ENCODE measurements at regions not wholly inside any gene's neighbourhood (a gene's known extent, or its start where the extent isn't known, plus 50 kb on each side); places are given as distances from the start of the nearest gene placed in this dataset.

GRCh38 chr13:85653681-85654080, 145.5 kb downstream of the SLITRK6 start:
- FAIRE-seq: no peak
- DNase-seq (ENCODE audit: insufficient read length, low spot score): no peak
- TF ChIP-seq PAX5 (IDR thresholded peaks at IDR 0.05; ENCODE audit: insufficient read depth, low read length, severe bottlenecking): no peak
- TF ChIP-seq SPI1 (IDR thresholded peaks at IDR 0.05; ENCODE audit: low read depth, low read length): no peak

GRCh38 chr13:85652491-85652890, 146.7 kb downstream of the SLITRK6 start:
- FAIRE-seq: no peak

GRCh38 chr13:85651440-85651839, 147.8 kb downstream of the SLITRK6 start:
- DNase-seq (ENCODE audit: insufficient read length, low spot score): no peak
- TF ChIP-seq TAF1 (IDR thresholded peaks at IDR 0.05; ENCODE audit: low read depth, low read length) (no peak), SPI1 (IDR thresholded peaks at IDR 0.05; ENCODE audit: low read depth, low read length) (no peak), POLR2AphosphoS5 (IDR thresholded peaks at IDR 0.05; ENCODE audit: low read depth, low read length) (no peak), PAX5 (IDR thresholded peaks at IDR 0.05; ENCODE audit: insufficient read depth, low read length, severe bottlenecking) (no peak), POLR2A (IDR thresholded peaks at IDR 0.05; ENCODE audit: low read depth, low read length) (no peak), POU2F2 (IDR thresholded peaks at IDR 0.05; ENCODE audit: low read depth, low read length) (no peak)
- FAIRE-seq: no peak

More at GRCh38 chr13:85652491-85652890, 146.7 kb downstream of the SLITRK6 start:
- no peak for DNase-seq (ENCODE audit: insufficient read length, low spot score)
- TF ChIP-seq PAX5 (IDR thresholded peaks at IDR 0.05; ENCODE audit: insufficient read depth, low read length, severe bottlenecking): no peak
- no peak for TF ChIP-seq POLR2AphosphoS5 (IDR thresholded peaks at IDR 0.05; ENCODE audit: low read depth, low read length)
- no peak for TF ChIP-seq POU2F2 (IDR thresholded peaks at IDR 0.05; ENCODE audit: low read depth, low read length)

- no peak for TF ChIP-seq TAF1 (IDR thresholded peaks at IDR 0.05; ENCODE audit: low read depth, low read length)
- no peak for TF ChIP-seq POU2F2 (IDR thresholded peaks at IDR 0.05; ENCODE audit: low read depth, low read length)
- FAIRE-seq (no peak), DNase-seq (ENCODE audit: insufficient read length, low spot score) (no peak)
These were observed 148.6 kb downstream of the SLITRK6 start for GRCh38 chr13:85650613-85651012.

GRCh38 chr13:85640727-85641126, 158.5 kb downstream of the SLITRK6 start:
- no peak for TF ChIP-seq POLR2A (IDR thresholded peaks at IDR 0.05; ENCODE audit: low read depth, low read length)
- TF ChIP-seq SPI1 (IDR thresholded peaks at IDR 0.05; ENCODE audit: low read depth, low read length): no peak
- no peak for TF ChIP-seq TAF1 (IDR thresholded peaks at IDR 0.05; ENCODE audit: low read depth, low read length)
- TF ChIP-seq POLR2AphosphoS5 (IDR thresholded peaks at IDR 0.05; ENCODE audit: low read depth, low read length): no peak
- TF ChIP-seq POU2F2 (IDR thresholded peaks at IDR 0.05; ENCODE audit: low read depth, low read length): no peak
- TF ChIP-seq PAX5 (IDR thresholded peaks at IDR 0.05; ENCODE audit: insufficient read depth, low read length, severe bottlenecking): no peak
- no peak for DNase-seq (ENCODE audit: insufficient read length, low spot score)
- no peak for FAIRE-seq

GRCh38 chr13:85638815-85639393, 160.3 kb downstream of the SLITRK6 start:
- TF ChIP-seq POLR2A (IDR thresholded peaks at IDR 0.05; ENCODE audit: low read depth, low read length): no peak
- no peak for TF ChIP-seq PAX5 (IDR thresholded peaks at IDR 0.05; ENCODE audit: insufficient read depth, low read length, severe bottlenecking)
- TF ChIP-seq POLR2AphosphoS5 (IDR thresholded peaks at IDR 0.05; ENCODE audit: low read depth, low read length): no peak
- no peak for TF ChIP-seq SPI1 (IDR thresholded peaks at IDR 0.05; ENCODE audit: low read depth, low read length)
- TF ChIP-seq TAF1 (IDR thresholded peaks at IDR 0.05; ENCODE audit: low read depth, low read length): no peak
- TF ChIP-seq POU2F2 (IDR thresholded peaks at IDR 0.05; ENCODE audit: low read depth, low read length): no peak
- DNase-seq (ENCODE audit: insufficient read length, low spot score) (no peak), FAIRE-seq (no peak)

GRCh38 chr13:85638265-85638664, 161.0 kb downstream of the SLITRK6 start:
- DNase-seq (ENCODE audit: insufficient read length, low spot score) (no peak), FAIRE-seq (no peak)
- TF ChIP-seq POLR2A (IDR thresholded peaks at IDR 0.05; ENCODE audit: low read depth, low read length) (no peak), PAX5 (IDR thresholded peaks at IDR 0.05; ENCODE audit: insufficient read depth, low read length, severe bottlenecking) (no peak), TAF1 (IDR thresholded peaks at IDR 0.05; ENCODE audit: low read depth, low read length) (no peak), POU2F2 (IDR thresholded peaks at IDR 0.05; ENCODE audit: low read depth, low read length) (no peak), POLR2AphosphoS5 (IDR thresholded peaks at IDR 0.05; ENCODE audit: low read depth, low read length) (no peak), SPI1 (IDR thresholded peaks at IDR 0.05; ENCODE audit: low read depth, low read length) (no peak)

GRCh38 chr13:85632526-85633195, 166.6 kb downstream of the SLITRK6 start:
- DNase-seq (ENCODE audit: insufficient read length, low spot score): no peak
- no peak for FAIRE-seq
- no peak for TF ChIP-seq POU2F2 (IDR thresholded peaks at IDR 0.05; ENCODE audit: low read depth, low read length)
- TF ChIP-seq PAX5 (IDR thresholded peaks at IDR 0.05; ENCODE audit: insufficient read depth, low read length, severe bottlenecking): no peak
- no peak for TF ChIP-seq TAF1 (IDR thresholded peaks at IDR 0.05; ENCODE audit: low read depth, low read length)
- TF ChIP-seq POLR2A (IDR thresholded peaks at IDR 0.05; ENCODE audit: low read depth, low read length): no peak
- TF ChIP-seq POLR2AphosphoS5 (IDR thresholded peaks at IDR 0.05; ENCODE audit: low read depth, low read length): no peak
- TF ChIP-seq SPI1 (IDR thresholded peaks at IDR 0.05; ENCODE audit: low read depth, low read length): no peak

GRCh38 chr13:85631801-85632200, 167.4 kb downstream of the SLITRK6 start:
- no peak for DNase-seq (ENCODE audit: insufficient read length, low spot score)
- FAIRE-seq: no peak
- TF ChIP-seq POLR2AphosphoS5 (IDR thresholded peaks at IDR 0.05; ENCODE audit: low read depth, low read length) (no peak), POLR2A (IDR thresholded peaks at IDR 0.05; ENCODE audit: low read depth, low read length) (no peak), SPI1 (IDR thresholded peaks at IDR 0.05; ENCODE audit: low read depth, low read length) (no peak), POU2F2 (IDR thresholded peaks at IDR 0.05; ENCODE audit: low read depth, low read length) (no peak), TAF1 (IDR thresholded peaks at IDR 0.05; ENCODE audit: low read depth, low read length) (no peak), PAX5 (IDR thresholded peaks at IDR 0.05; ENCODE audit: insufficient read depth, low read length, severe bottlenecking) (no peak)

GRCh38 chr13:85626603-85627002, 172.6 kb downstream of the SLITRK6 start:
- no peak for FAIRE-seq
- DNase-seq (ENCODE audit: insufficient read length, low spot score): no peak
- TF ChIP-seq POLR2A (IDR thresholded peaks at IDR 0.05; ENCODE audit: low read depth, low read length): no peak
- no peak for TF ChIP-seq TAF1 (IDR thresholded peaks at IDR 0.05; ENCODE audit: low read depth, low read length)
- no peak for TF ChIP-seq SPI1 (IDR thresholded peaks at IDR 0.05; ENCODE audit: low read depth, low read length)
- no peak for TF ChIP-seq POLR2AphosphoS5 (IDR thresholded peaks at IDR 0.05; ENCODE audit: low read depth, low read length)
- TF ChIP-seq PAX5 (IDR thresholded peaks at IDR 0.05; ENCODE audit: insufficient read depth, low read length, severe bottlenecking): no peak
- no peak for TF ChIP-seq POU2F2 (IDR thresholded peaks at IDR 0.05; ENCODE audit: low read depth, low read length)

All from GM12891 (cell line).